HFF-Myc (cell line): ENCODE measurements at regions not wholly inside any gene's neighbourhood (a gene's known extent, or its start where the extent isn't known, plus 50 kb on each side); places are given as distances from the start of the nearest gene placed in this dataset.

ENCODE experiments used
- DNase-seq: peaks from one replicate; pipeline ENCODE4 v3.0.0-alpha.2; 2011; ENCODE audit warnings: low read depth; ENCODE audit errors: extremely low read depth
- H3K4me3 ChIP-seq: replicated peaks from 2 replicates; pipeline ENCODE4 v1.5.1; 2011; ENCODE audit warnings: low read depth, mild to moderate bottlenecking, control low read depth, low read length
- CTCF ChIP-seq: IDR thresholded peaks from 2 replicates; pipeline ENCODE4 v1.5.1; 2012; ENCODE audit warnings: mild to moderate bottlenecking, low read depth, low read length, control low read depth; ENCODE audit errors: missing control alignments

GRCh38 chr13:39998166-39998565 lies 342.7 kb downstream of the COG6 start:
- no peak for TF ChIP-seq CTCF
- no peak overlapping the region for H3K4me3 ChIP-seq
- DNase-seq: no peak

- no peak for TF ChIP-seq CTCF
- no peak for DNase-seq
- no peak overlapping the region for H3K4me3 ChIP-seq
Measured at GRCh38 chr13:40002016-40002415, 346.6 kb downstream of the COG6 start.

- H3K4me3 ChIP-seq: no peak overlapping the region
- no peak for DNase-seq
- TF ChIP-seq CTCF: no peak
Measured at GRCh38 chr13:40013554-40013953, 358.1 kb downstream of the COG6 start.

GRCh38 chr13:40016953-40017660 lies 361.6 kb downstream of the COG6 start:
- no peak for TF ChIP-seq CTCF
- no peak for DNase-seq

GRCh38 chr13:40017662-40018262 lies 362.3 kb downstream of the COG6 start:
- DNase-seq: no peak
- TF ChIP-seq CTCF: no peak
- no peak overlapping the region for H3K4me3 ChIP-seq

More at GRCh38 chr13:40016953-40017660, 361.6 kb downstream of the COG6 start:
- H3K4me3 ChIP-seq: no peak overlapping the region

- DNase-seq: no peak
- TF ChIP-seq CTCF: no peak
- H3K4me3 ChIP-seq: no peak overlapping the region
Measured at GRCh38 chr13:40023595-40024203, 368.2 kb downstream of the COG6 start.
